ENCODE measurements at regions not wholly inside any gene's neighbourhood (a gene's known extent, or its start where the extent isn't known, plus 50 kb on each side); places are given as distances from the start of the nearest gene placed in this dataset.
"Not testable (repeated sequence)": the region's sequence is repeated elsewhere in the genome, so short reads cannot be mapped to it uniquely, and the experiment has no call there.

DNA sequence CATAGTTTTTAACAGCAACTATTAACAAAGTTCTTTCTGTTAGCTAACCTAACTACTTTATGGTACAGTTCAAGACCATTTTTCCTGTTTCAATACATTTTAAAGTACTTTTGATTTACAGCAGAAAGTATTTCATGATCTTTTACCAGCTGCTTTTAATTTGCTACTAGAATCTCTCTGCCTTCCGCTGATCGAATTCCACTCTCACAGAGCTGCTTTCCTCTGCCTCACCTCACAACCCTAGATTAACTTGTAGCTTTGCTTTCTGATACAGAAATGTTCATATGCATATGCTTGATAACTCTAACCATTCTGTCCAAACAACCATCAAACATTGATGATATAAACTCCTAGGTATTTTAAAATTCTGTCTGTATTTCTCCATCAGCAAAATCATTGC lies 463.2 kb upstream of the ZEB2 start:
- Histone ChIP-seq H3K4me1 (no peaks in the 10 kb centered on the region), H3K27ac (no peak overlapping the region), H3K27me3 (no peaks in the 10 kb centered on the region), H3K36me3 (no peaks in the 10 kb centered on the region), H3K4me3 (no peak overlapping the region), H3K9me3 (peaks cover 0 to 23% (median 0%) of the 10 kb centered on the region in 3 donors)
- ATAC-seq: no peak
- WGBS, 2 donors (ENCODE audit: low coverage in 1 of 2): 67 to 87% methylated on average over 2 of the region's 2 CpGs
- TF ChIP-seq POLR2AphosphoS5 (IDR thresholded peaks at IDR 0.05) (no peak), EP300 (IDR thresholded peaks at IDR 0.05) (no peak), POLR2A (IDR thresholded peaks at IDR 0.05) (no peak)
- TF ChIP-seq, protein P1, sequence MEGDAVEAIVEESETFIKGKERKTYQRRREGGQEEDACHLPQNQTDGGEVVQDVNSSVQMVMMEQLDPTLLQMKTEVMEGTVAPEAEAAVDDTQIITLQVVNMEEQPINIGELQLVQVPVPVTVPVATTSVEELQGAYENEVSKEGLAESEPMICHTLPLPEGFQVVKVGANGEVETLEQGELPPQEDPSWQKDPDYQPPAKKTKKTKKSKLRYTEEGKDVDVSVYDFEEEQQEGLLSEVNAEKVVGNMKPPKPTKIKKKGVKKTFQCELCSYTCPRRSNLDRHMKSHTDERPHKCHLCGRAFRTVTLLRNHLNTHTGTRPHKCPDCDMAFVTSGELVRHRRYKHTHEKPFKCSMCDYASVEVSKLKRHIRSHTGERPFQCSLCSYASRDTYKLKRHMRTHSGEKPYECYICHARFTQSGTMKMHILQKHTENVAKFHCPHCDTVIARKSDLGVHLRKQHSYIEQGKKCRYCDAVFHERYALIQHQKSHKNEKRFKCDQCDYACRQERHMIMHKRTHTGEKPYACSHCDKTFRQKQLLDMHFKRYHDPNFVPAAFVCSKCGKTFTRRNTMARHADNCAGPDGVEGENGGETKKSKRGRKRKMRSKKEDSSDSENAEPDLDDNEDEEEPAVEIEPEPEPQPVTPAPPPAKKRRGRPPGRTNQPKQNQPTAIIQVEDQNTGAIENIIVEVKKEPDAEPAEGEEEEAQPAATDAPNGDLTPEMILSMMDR (IDR thresholded peaks at IDR 0.05): no peak

DNA sequence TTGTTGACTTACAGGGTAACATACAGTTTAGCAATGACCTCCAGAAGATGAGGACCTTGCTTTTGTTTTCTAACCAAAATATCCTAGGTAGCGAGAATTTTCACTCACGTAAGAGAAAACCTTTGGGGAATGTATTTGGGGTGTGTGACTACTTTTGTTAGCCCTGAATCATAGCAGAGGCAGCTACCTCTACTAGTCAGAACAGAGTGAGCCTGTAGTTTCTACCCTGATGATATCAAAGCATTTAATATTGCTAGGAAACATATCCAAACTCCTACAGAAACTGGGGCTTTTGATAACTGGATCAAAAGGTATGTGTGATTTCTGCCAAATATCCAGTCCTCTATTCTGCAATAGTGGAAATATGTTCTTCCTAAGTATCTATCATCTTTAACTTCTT lies 462.6 kb upstream of the ZEB2 start:
- 92 to 100% methylated on average over 2 of the region's 2 CpGs for WGBS, 2 donors (ENCODE audit: low coverage in 1 of 2)
- no peak for ATAC-seq

DNA sequence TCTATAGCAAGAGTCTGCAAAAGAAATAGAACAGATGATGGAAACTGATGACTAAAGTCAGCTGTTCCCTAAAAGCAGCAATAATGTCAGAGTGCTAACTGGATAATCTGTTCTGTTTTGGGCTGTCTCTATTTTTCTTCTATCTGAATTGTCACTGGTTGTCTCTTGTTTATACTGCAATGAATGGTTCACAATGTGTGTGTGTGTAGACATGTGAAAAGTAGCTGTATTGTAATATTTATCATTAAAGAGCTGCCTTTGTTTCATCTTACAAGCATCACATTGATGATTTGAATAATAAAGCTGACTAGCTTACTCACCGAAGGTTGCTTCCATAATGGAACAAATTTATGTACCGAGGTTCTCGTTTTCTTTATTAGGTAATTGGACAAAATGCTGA lies 456.0 kb upstream of the ZEB2 start:
- Histone ChIP-seq H3K27me3 (no peaks in the 10 kb centered on the region), H3K4me1 (no peaks in the 10 kb centered on the region), H3K27ac (no peak overlapping the region), H3K4me3 (no peak overlapping the region), H3K36me3 (no peaks in the 10 kb centered on the region), H3K9me3 (no peaks in the 10 kb centered on the region)
- WGBS, 2 donors (ENCODE audit: low coverage in 1 of 2): 84 to 88% methylated on average over 3 of the region's 3 CpGs
- no peak for ATAC-seq
- TF ChIP-seq EP300 (IDR thresholded peaks at IDR 0.05) (no peak), POLR2AphosphoS5 (IDR thresholded peaks at IDR 0.05) (no peak), POLR2A (IDR thresholded peaks at IDR 0.05) (no peak)
- TF ChIP-seq, protein P1 (IDR thresholded peaks at IDR 0.05): no peak

More for the DNA sequence above, 462.6 kb upstream of the ZEB2 start:
- Histone ChIP-seq H3K4me1 (no peaks in the 10 kb centered on the region), H3K9me3 (peaks cover 0 to 23% (median 0%) of the 10 kb centered on the region in 3 donors), H3K27me3 (no peaks in the 10 kb centered on the region), H3K36me3 (no peaks in the 10 kb centered on the region), H3K4me3 (no peak overlapping the region), H3K27ac (no peak overlapping the region)
- TF ChIP-seq EP300 (IDR thresholded peaks at IDR 0.05) (no peak), POLR2AphosphoS5 (IDR thresholded peaks at IDR 0.05) (no peak)
- TF ChIP-seq, protein P1 (IDR thresholded peaks at IDR 0.05): no peak

DNA sequence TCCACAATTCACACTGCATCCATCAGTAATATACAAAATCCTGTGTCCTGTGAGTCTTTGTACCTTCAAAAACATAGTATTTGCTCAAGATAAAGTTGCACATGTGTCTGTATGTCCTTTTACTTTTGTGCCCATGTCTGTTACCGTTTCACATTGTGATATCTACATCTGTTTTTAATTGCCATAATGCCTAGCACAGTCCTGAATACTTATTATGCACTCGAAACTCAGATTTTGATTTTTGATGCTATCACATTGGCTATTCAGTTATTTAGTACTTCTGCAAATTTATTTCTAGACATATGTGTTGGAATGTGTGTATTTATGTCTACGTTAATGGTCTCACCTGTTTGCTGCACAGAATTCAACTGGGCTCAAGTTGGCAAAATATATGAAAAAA lies 452.8 kb upstream of the ZEB2 start:
- Histone ChIP-seq H3K27me3 (no peaks in the 10 kb centered on the region), H3K4me1 (no peaks in the 10 kb centered on the region), H3K4me3 (no peak overlapping the region), H3K27ac (no peak overlapping the region), H3K9me3 (peaks cover 0 to 14% (median 0%) of the 10 kb centered on the region in 3 donors), H3K36me3 (no peaks in the 10 kb centered on the region)
- ATAC-seq: no peak
- TF ChIP-seq POLR2AphosphoS5 (IDR thresholded peaks at IDR 0.05) (no peak), POLR2A (IDR thresholded peaks at IDR 0.05) (no peak), EP300 (IDR thresholded peaks at IDR 0.05) (no peak)
- TF ChIP-seq, protein P1 (IDR thresholded peaks at IDR 0.05): no peak
- 81 to 88% methylated on average over 3 of the region's 3 CpGs for WGBS, 2 donors (ENCODE audit: low coverage in 1 of 2)

- Histone ChIP-seq H3K36me3 (no peaks in the 10 kb centered on the region), H3K27ac (no peak overlapping the region), H3K4me3 (no peak overlapping the region), H3K27me3 (no peaks in the 10 kb centered on the region), H3K9me3 (peaks cover 0 to 14% (median 0%) of the 10 kb centered on the region in 3 donors), H3K4me1 (no peaks in the 10 kb centered on the region)
- 35 to 55% methylated on average over 6 of the region's 6 CpGs for WGBS, 2 donors (ENCODE audit: low coverage in 1 of 2)
- TF ChIP-seq POLR2A (IDR thresholded peaks at IDR 0.05) (no peak), POLR2AphosphoS5 (IDR thresholded peaks at IDR 0.05) (no peak), EP300 (IDR thresholded peaks at IDR 0.05) (no peak)
- TF ChIP-seq, protein P1 (IDR thresholded peaks at IDR 0.05): no peak
- no peak for ATAC-seq
These were observed 451.9 kb upstream of the ZEB2 start for GRCh38 chr2:144971786-144972335.

DNA sequence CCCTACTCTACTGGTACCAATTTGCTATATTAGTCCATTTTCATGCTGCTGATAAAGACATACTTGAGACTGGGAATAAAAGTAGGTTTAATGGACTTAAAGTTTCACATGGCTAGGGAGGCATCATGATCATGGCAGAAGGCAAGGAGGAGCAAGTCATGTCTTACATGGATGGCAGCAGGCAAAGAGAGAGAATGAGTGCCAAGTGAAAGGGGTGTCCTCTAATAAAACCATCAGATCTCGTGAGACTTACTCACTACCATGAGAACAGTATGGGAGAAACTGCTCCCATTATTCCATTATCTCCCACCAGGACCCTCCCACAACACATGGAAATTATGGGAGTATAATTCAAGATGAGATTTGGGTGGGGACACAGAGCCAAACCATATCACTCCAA lies 450.5 kb upstream of the ZEB2 start:
- peaks cover 0 to 14% (median 0%) of the 10 kb centered on the region in 3 donors for H3K9me3 ChIP-seq
- not testable (repeated sequence) for H3K27ac ChIP-seq, H3K27me3 ChIP-seq, H3K4me1 ChIP-seq, H3K36me3 ChIP-seq, H3K4me3 ChIP-seq, ATAC-seq
- WGBS, 2 donors (ENCODE audit: low coverage in 1 of 2): 92 to 100% methylated on average over 1 of the region's 1 CpG

DNA sequence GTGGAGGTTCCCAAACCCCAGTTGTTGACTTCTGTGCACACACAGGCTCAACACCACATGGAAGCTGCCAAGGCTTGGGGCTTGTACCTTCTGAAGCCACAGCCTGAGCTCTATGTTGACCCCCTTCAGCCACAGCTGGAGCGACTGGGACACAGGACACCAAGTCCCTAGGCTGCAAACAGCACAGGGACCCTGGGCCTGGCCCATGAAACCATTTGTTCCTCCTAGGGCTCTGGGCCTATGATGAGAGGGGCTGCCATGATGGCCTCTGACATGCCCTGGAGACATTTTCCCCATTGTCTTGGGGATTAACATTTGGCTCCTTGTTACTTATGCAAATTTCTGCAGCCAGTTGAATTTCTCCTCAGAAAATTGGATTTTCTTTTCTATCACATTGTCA lies 449.6 kb upstream of the ZEB2 start:
- not testable (repeated sequence) for H3K27ac ChIP-seq, ATAC-seq, H3K27me3 ChIP-seq, H3K36me3 ChIP-seq, H3K4me1 ChIP-seq, H3K4me3 ChIP-seq
- H3K9me3 ChIP-seq: peaks cover 0 to 21% (median 0%) of the 10 kb centered on the region in 3 donors
- no CpG with 5 or more reads among the region's 1 CpG for WGBS, 2 donors (ENCODE audit: low coverage in 1 of 2)
